CD4-positive, alpha-beta T cell treated with Interferon gamma for 1 hour (primary cell): ENCODE measurements at regions not wholly inside any gene's neighbourhood (a gene's known extent, or its start where the extent isn't known, plus 50 kb on each side); places are given as distances from the start of the nearest gene placed in this dataset.
"Not testable (repeated sequence)": the region's sequence is repeated elsewhere in the genome, so short reads cannot be mapped to it uniquely, and the experiment has no call there.

Experiments
- DNase-seq: peaks from one replicate; pipeline ENCODE4 v3.0.0-alpha.2; 2020

GRCh38 chr11:134719940-134720690, 308.1 kb upstream of the B3GAT1 start:
- not testable (repeated sequence) for DNase-seq

GRCh38 chr11:134719397-134719796, 307.4 kb upstream of the B3GAT1 start:
- DNase-seq = no peak

GRCh38 chr11:134716582-134716981, 304.5 kb upstream of the B3GAT1 start:
- no peak for DNase-seq

- DNase-seq = no peak
Measured at GRCh38 chr11:134714021-134714656, 302.1 kb upstream of the B3GAT1 start.

GRCh38 chr11:134712228-134713145, 300.4 kb upstream of the B3GAT1 start:
- DNase-seq = no peak

GRCh38 chr11:134711588-134711987, 299.5 kb upstream of the B3GAT1 start:
- no peak for DNase-seq

- no peak for DNase-seq
Measured at GRCh38 chr11:134710861-134711407, 298.9 kb upstream of the B3GAT1 start.

- DNase-seq = no peak
Measured at GRCh38 chr11:134705858-134706257, 293.8 kb upstream of the B3GAT1 start.

- no peak for DNase-seq
Measured at GRCh38 chr11:134702827-134703226, 290.8 kb upstream of the B3GAT1 start.

GRCh38 chr11:134701564-134702165, 289.6 kb upstream of the B3GAT1 start:
- no peak for DNase-seq

- DNase-seq = no peak
Measured at GRCh38 chr11:134700101-134700640, 288.1 kb upstream of the B3GAT1 start.

GRCh38 chr11:134696455-134696854, 284.4 kb upstream of the B3GAT1 start:
- DNase-seq = no peak

GRCh38 chr11:134691985-134692384, 279.9 kb upstream of the B3GAT1 start:
- DNase-seq = no peak

- DNase-seq = no peak
Measured at GRCh38 chr11:134691295-134691873, 279.3 kb upstream of the B3GAT1 start.

- DNase-seq = no peak
Measured at GRCh38 chr11:134689886-134690285, 277.8 kb upstream of the B3GAT1 start.

- no peak for DNase-seq
Measured at GRCh38 chr11:134687548-134687947, 275.5 kb upstream of the B3GAT1 start.

- no peak for DNase-seq
Measured at GRCh38 chr11:134686460-134687061, 274.5 kb upstream of the B3GAT1 start.

GRCh38 chr11:134685793-134686380, 273.8 kb upstream of the B3GAT1 start:
- DNase-seq = no peak

- DNase-seq = no peak
Measured at GRCh38 chr11:134684576-134684975, 272.5 kb upstream of the B3GAT1 start.

GRCh38 chr11:134683860-134684259, 271.8 kb upstream of the B3GAT1 start:
- DNase-seq = no peak

GRCh38 chr11:134682577-134682976, 270.5 kb upstream of the B3GAT1 start:
- DNase-seq = no peak
